Activated CD4-positive, alpha-beta T cell treated with anti-CD3 and anti-CD28 coated beads, Interleukin-2, amount 10 ng/mL, durations not matched to agents 24 days and 14 days (primary cell): ENCODE measurements at regions not wholly inside any gene's neighbourhood (a gene's known extent, or its start where the extent isn't known, plus 50 kb on each side); places are given as distances from the start of the nearest gene placed in this dataset.

Source experiments
- DNase-seq: peaks from one replicate; pipeline ENCODE4 v3.0.0; 2022
- H3K27ac Mint-ChIP-seq: one replicate; pipeline ENCODE4 v1.8.0; 2022; ENCODE audit warnings: mild to moderate bottlenecking, mixed read lengths
- H3K27me3 Mint-ChIP-seq: one replicate; pipeline ENCODE4 v1.8.0; 2022; ENCODE audit warnings: mixed read lengths
- H3K36me3 Mint-ChIP-seq: one replicate; pipeline ENCODE4 v1.8.0; 2022; ENCODE audit warnings: low read depth, mild to moderate bottlenecking, mixed read lengths
- H3K4me1 Mint-ChIP-seq: one replicate; pipeline ENCODE4 v1.8.0; 2021; ENCODE audit warnings: mixed read lengths
- H3K4me3 Mint-ChIP-seq: one replicate; pipeline ENCODE4 v1.8.0; 2022; ENCODE audit warnings: mild to moderate bottlenecking, moderate library complexity, mixed read lengths
- H3K9me3 Mint-ChIP-seq: one replicate; pipeline ENCODE4 v1.8.0; 2021; ENCODE audit warnings: mixed read lengths
- intact Hi-C: fragments of 100-400 bp; cut with micrococcal nuclease; formaldehyde crosslinking; loops from one replicate; pipeline ENCODE4 v1.15.1; 2023

GRCh38 chr5:28544501-28544900 lies 1506.1 kb upstream of the CDH9 start:
- Mint-ChIP-seq H3K4me1 (no peaks in the 10 kb centered on the region), H3K27me3 (no peaks in the 10 kb centered on the region), H3K4me3 (no peak overlapping the region), H3K36me3 (no peaks in the 10 kb centered on the region), H3K27ac (no peak overlapping the region), H3K9me3 (peaks cover 4% of the 10 kb centered on the region)
- no peak for DNase-seq
- intact Hi-C loops: no loop called here

DNA sequence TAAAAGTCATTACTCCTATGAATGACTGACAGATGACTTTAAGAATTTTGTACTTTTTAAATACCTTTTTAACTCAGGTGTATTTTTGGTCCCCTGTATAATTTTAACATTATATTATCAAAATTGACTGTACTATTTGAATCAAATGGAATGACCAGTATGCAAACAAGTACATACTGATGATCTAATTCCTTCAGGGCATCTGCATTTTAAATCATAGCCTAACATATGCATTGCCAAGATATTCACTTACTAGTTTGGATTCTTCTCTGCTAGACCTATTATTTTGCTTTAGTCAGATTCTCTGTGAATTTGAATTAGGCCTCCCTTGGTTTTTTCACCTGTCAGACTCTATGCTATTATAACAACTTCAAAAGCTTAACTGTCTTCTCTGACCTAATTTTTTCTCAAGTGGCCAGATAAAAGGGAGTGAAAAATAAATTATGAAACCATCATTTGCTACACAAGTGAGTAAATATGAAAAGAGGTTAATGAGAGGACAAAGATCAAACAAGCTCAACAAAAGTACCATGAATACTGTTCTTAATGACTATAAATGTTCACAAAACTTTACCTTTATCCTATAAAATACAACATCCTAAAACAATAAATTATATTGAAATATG lies 1505.2 kb upstream of the CDH9 start:
- intact Hi-C loops: no loop called here
- peaks cover 4% of the 10 kb centered on the region for H3K9me3 Mint-ChIP-seq

GRCh38 chr5:28542987-28543386 lies 1504.6 kb upstream of the CDH9 start:
- H3K9me3 Mint-ChIP-seq: peaks cover 4% of the 10 kb centered on the region
- no peak overlapping the region for H3K27ac Mint-ChIP-seq
- intact Hi-C loops: no loop called here
- DNase-seq: no peak
- H3K4me3 Mint-ChIP-seq: no peak overlapping the region
- no peaks in the 10 kb centered on the region for H3K27me3 Mint-ChIP-seq
- no peaks in the 10 kb centered on the region for H3K36me3 Mint-ChIP-seq
- no peaks in the 10 kb centered on the region for H3K4me1 Mint-ChIP-seq

More for the DNA sequence above, 1505.2 kb upstream of the CDH9 start:
- H3K4me1 Mint-ChIP-seq: no peaks in the 10 kb centered on the region
- H3K4me3 Mint-ChIP-seq: no peak overlapping the region
- H3K36me3 Mint-ChIP-seq: no peaks in the 10 kb centered on the region
- no peak overlapping the region for H3K27ac Mint-ChIP-seq
- H3K27me3 Mint-ChIP-seq: no peaks in the 10 kb centered on the region
- DNase-seq: no peak

DNA sequence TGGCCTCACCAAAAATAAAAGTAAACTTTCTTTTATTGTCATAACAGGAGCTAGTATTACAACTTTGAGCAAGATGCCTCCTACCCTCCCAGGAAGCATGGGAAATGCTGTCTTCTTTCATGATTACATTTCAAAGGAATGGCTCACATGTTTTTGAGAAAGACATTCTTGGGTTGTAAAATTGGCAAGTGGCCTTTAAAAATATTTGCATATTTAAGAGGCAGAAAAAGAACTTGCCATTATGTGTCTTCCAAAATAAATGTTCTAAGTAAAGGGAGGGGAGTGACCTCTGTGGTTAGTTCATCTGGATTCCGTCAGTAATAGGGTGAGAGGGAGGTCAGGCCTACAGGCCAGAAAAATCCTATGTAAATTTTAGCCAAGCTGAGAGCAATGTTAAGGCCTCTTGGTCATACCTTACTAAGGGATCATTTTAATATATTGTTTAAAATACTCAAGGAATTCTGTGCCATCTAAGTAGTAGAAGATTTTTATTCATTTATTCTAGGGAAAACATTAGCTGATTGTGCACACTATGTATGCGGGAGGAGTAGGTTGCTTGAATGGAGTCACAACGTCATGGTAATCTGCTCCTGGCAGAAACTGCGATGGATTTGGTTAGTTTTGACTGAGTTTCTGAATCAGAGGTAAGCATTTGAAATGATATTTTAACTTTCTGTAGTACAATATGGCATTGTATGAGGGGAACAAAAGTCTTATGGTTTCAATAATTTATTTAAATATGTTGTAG lies 1485.7 kb upstream of the CDH9 start:
- intact Hi-C loops: no loop called here
- Mint-ChIP-seq H3K4me3 (no peak overlapping the region), H3K27ac (no peak overlapping the region), H3K27me3 (no peaks in the 10 kb centered on the region), H3K4me1 (no peaks in the 10 kb centered on the region), H3K9me3 (peaks cover 10% of the 10 kb centered on the region), H3K36me3 (no peaks in the 10 kb centered on the region)
- no peak for DNase-seq

DNA sequence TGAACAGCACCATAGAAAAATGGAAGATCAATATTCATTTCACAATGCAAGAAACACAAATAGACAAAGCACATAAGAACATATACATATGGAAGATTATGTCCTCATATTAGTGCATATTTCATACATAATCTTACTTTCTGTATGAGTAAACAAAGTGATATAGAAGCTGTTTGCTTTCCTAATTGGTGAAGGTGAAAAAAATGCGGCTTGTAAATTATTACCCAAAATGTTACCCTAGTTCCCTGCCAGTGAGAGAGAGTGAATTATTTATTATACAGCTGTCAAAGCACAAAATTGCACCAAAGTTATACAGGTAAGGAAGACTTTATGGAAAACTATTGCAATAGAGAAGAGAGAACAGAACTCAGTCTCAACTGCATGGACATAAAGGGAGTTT lies 1485.0 kb upstream of the CDH9 start:
- H3K9me3 Mint-ChIP-seq: peaks cover 7% of the 10 kb centered on the region
- H3K4me3 Mint-ChIP-seq: no peak overlapping the region
- intact Hi-C loops: no loop called here

GRCh38 chr5:28517691-28518090 lies 1479.3 kb upstream of the CDH9 start:
- no peak for DNase-seq
- H3K27me3 Mint-ChIP-seq: no peaks in the 10 kb centered on the region
- H3K4me1 Mint-ChIP-seq: no peaks in the 10 kb centered on the region
- H3K27ac Mint-ChIP-seq: no peak overlapping the region
- H3K9me3 Mint-ChIP-seq: peaks cover 6% of the 10 kb centered on the region
- H3K36me3 Mint-ChIP-seq: no peaks in the 10 kb centered on the region
- H3K4me3 Mint-ChIP-seq: no peak overlapping the region
- intact Hi-C loops: no loop called here

More for the DNA sequence above, 1485.0 kb upstream of the CDH9 start:
- DNase-seq: no peak
- Mint-ChIP-seq H3K36me3 (no peaks in the 10 kb centered on the region), H3K27ac (no peak overlapping the region), H3K4me1 (no peaks in the 10 kb centered on the region), H3K27me3 (no peaks in the 10 kb centered on the region)

DNA sequence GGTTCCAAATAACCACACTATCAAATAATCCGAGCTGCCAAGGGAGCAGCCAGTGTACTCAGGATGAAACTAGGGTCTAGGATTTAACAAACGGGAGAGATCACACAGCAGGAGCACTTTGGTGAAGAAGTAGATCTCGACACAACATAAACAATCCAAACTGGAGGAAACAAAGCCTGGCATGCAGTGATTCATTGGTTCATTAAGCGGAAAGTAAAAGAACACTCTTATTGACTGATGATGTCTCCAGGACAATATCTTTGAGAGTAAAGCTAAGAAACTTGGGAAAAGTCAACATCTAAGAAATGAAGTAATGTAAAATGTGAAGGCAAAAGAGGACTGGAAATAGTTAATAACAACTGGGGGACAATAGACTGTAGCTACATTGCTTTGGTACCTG lies 1478.3 kb upstream of the CDH9 start:
- Mint-ChIP-seq H3K27me3 (no peaks in the 10 kb centered on the region), H3K9me3 (peaks cover 6% of the 10 kb centered on the region), H3K36me3 (no peaks in the 10 kb centered on the region), H3K27ac (no peak overlapping the region), H3K4me3 (no peak overlapping the region), H3K4me1 (no peaks in the 10 kb centered on the region)
- intact Hi-C loops: no loop called here
- no peak for DNase-seq

- H3K4me3 Mint-ChIP-seq: no peak overlapping the region
- H3K4me1 Mint-ChIP-seq: no peaks in the 10 kb centered on the region
- H3K27me3 Mint-ChIP-seq: no peaks in the 10 kb centered on the region
- peaks cover 4% of the 10 kb centered on the region for H3K9me3 Mint-ChIP-seq
- H3K27ac Mint-ChIP-seq: no peak overlapping the region
- intact Hi-C loops: no loop called here
- no peak for DNase-seq
- H3K36me3 Mint-ChIP-seq: no peaks in the 10 kb centered on the region
Observed at GRCh38 chr5:28512648-28513047, 1474.3 kb upstream of the CDH9 start.

DNA sequence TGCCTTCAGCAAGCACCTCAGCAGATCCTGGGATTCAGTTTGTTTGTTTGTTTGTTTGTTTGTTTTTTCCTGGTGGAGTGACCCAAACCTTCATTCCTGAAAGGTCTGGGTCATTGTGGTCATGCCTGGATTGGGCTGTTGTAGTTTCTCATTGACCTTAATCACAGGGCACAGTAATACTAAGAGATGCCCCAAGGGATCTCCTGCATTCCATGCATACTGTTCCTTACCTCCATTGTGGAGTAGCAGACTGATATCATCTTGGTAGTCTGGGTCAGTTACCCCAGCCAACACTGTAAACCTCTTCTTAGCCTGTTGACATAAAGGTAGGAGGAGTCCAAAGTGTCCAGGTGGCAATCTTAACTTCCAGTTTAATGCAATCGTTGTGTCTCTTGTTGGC lies 1466.7 kb upstream of the CDH9 start:
- Mint-ChIP-seq H3K4me3 (no peak overlapping the region), H3K9me3 (peaks cover 12% of the 10 kb centered on the region)

GRCh38 chr5:28500511-28500910 lies 1462.1 kb upstream of the CDH9 start:
- H3K27ac Mint-ChIP-seq: no peak overlapping the region
- intact Hi-C loops: no loop called here
- no peaks in the 10 kb centered on the region for H3K4me1 Mint-ChIP-seq
- no peaks in the 10 kb centered on the region for H3K27me3 Mint-ChIP-seq
- H3K4me3 Mint-ChIP-seq: no peak overlapping the region
- H3K36me3 Mint-ChIP-seq: no peaks in the 10 kb centered on the region
- no peak for DNase-seq
- H3K9me3 Mint-ChIP-seq: peaks cover 4% of the 10 kb centered on the region

More for the DNA sequence above, 1466.7 kb upstream of the CDH9 start:
- no peaks in the 10 kb centered on the region for H3K4me1 Mint-ChIP-seq
- H3K27me3 Mint-ChIP-seq: no peaks in the 10 kb centered on the region
- no peak overlapping the region for H3K27ac Mint-ChIP-seq
- intact Hi-C loops: no loop called here
- no peaks in the 10 kb centered on the region for H3K36me3 Mint-ChIP-seq
- no peak for DNase-seq

GRCh38 chr5:28499766-28500290 lies 1461.4 kb upstream of the CDH9 start:
- intact Hi-C loops: no loop called here
- Mint-ChIP-seq H3K27me3 (no peaks in the 10 kb centered on the region), H3K36me3 (no peaks in the 10 kb centered on the region), H3K27ac (no peak overlapping the region), H3K9me3 (peaks cover 4% of the 10 kb centered on the region), H3K4me3 (no peak overlapping the region), H3K4me1 (no peaks in the 10 kb centered on the region)
- no peak for DNase-seq

GRCh38 chr5:28495876-28496275 lies 1457.5 kb upstream of the CDH9 start:
- H3K27me3 Mint-ChIP-seq: no peaks in the 10 kb centered on the region
- no peak overlapping the region for H3K27ac Mint-ChIP-seq
- H3K36me3 Mint-ChIP-seq: no peaks in the 10 kb centered on the region
- no peaks in the 10 kb centered on the region for H3K9me3 Mint-ChIP-seq
- DNase-seq: no peak
- intact Hi-C loops: no loop called here
- H3K4me3 Mint-ChIP-seq: no peak overlapping the region
- no peaks in the 10 kb centered on the region for H3K4me1 Mint-ChIP-seq

- Mint-ChIP-seq H3K9me3 (peaks cover 12% of the 10 kb centered on the region), H3K4me1 (no peaks in the 10 kb centered on the region), H3K27me3 (no peaks in the 10 kb centered on the region), H3K27ac (no peak overlapping the region), H3K4me3 (no peak overlapping the region), H3K36me3 (no peaks in the 10 kb centered on the region)
- DNase-seq: no peak
- intact Hi-C loops: no loop called here
Observed at GRCh38 chr5:28493456-28493855, 1455.1 kb upstream of the CDH9 start.

DNA sequence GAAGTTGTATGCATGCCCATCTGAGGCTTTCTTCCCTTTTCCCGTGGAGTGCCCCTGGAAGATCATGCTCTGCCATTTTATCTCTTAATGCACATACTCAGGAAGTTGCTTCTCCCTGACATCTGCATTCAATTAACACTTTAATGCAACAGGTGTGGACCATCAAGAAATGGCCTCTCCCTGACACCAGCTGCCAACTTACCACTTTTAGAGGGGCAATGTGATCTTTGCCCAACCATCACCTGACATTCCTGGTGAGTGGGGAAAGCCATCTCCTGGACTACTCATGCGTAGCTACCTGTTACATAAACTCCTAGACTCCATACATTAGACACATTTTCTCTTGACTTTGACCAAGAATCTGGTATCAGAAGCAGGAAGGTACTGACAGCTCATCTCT lies 1450.4 kb upstream of the CDH9 start:
- Mint-ChIP-seq H3K4me3 (no peak overlapping the region), H3K4me1 (no peaks in the 10 kb centered on the region)

More for the DNA sequence above, 1450.4 kb upstream of the CDH9 start:
- intact Hi-C loops: no loop called here
- Mint-ChIP-seq H3K36me3 (no peaks in the 10 kb centered on the region), H3K9me3 (peaks cover 22% of the 10 kb centered on the region), H3K27me3 (no peaks in the 10 kb centered on the region), H3K27ac (no peak overlapping the region)
- no peak for DNase-seq
